ENCODE measurements at regions not wholly inside any gene's neighbourhood (a gene's known extent, or its start where the extent isn't known, plus 50 kb on each side); places are given as distances from the start of the nearest gene placed in this dataset.

GRCh38 chr3:31077826-31078225 lies 183.4 kb upstream of the GADL1 start:
- intact Hi-C loops (cut with micrococcal nuclease) = loop anchor here (1.0 to 2.0 kb wide), 3 partner anchors 15 to 67 kb away; no protein-coding TSS in a partner anchor
- H3K4me2 ChIP-seq (ENCODE audit: insufficient read depth, low read length) = peak overlapping the region; percentile 65
- dilution Hi-C loops (cut with MboI; ENCODE audit: extremely low pct_ligation_motif_present, low sequenced_read_pairs) = no loop called here

GRCh38 chr3:31079689-31080088 lies 185.2 kb upstream of the GADL1 start:
- TF ChIP-seq MYC (IDR thresholded peaks at IDR 0.05; ENCODE audit: low read depth, low read length) (no peak), JUN (IDR thresholded peaks at IDR 0.05; ENCODE audit: borderline replicate concordance, insufficient read depth, insufficient read length, low read depth) (no peak), CTCF (IDR thresholded peaks at IDR 0.05; ENCODE audit: extremely low read depth in 1 of 2, insufficient read depth in 1 of 2, low read depth in 1 of 2, low read length in 2 of 2) (no peak), POLR2AphosphoS5 (IDR thresholded peaks at IDR 0.05; ENCODE audit: insufficient read depth, low read depth, low read length) (no peak), FOS (IDR thresholded peaks at IDR 0.05; ENCODE audit: borderline replicate concordance, insufficient read depth, low read length) (no peak), POLR2A (IDR thresholded peaks at IDR 0.05; ENCODE audit: low read depth, low read length) (no peak)
- intact Hi-C loops (cut with micrococcal nuclease) (no loop called here), dilution Hi-C loops (cut with MboI; ENCODE audit: extremely low pct_ligation_motif_present, low sequenced_read_pairs) (no loop called here)
- Histone ChIP-seq H3K4me2 (ENCODE audit: insufficient read depth, low read length) (no peak overlapping the region), H3K36me3 (ENCODE audit: control insufficient read depth in 2 of 2, extremely low read depth in 1 of 2, insufficient read depth in 2 of 2, low read length in 2 of 2) (no peaks in the 10 kb centered on the region), H3K9ac (replicated peaks; ENCODE audit: extremely low read depth, insufficient read depth, low read length) (no peak overlapping the region), H3K79me2 (ENCODE audit: control insufficient read depth, insufficient read depth, low read length) (no peaks in the 10 kb centered on the region), H3K4me3 (replicated peaks in 1 of 3; ENCODE audit: insufficient read depth in 1 of 3, low read depth in 1 of 3, low read length in 3 of 3) (no peak overlapping the region), H2AFZ (ENCODE audit: low read depth, low read length) (no peak overlapping the region), H4K20me1 (replicated peaks; ENCODE audit: control insufficient read depth, extremely low read depth, insufficient read depth, low read length) (no peaks in the 10 kb centered on the region), H3K9me3 (replicated peaks; ENCODE audit: control insufficient read depth, insufficient read depth, low read length) (no peaks in the 10 kb centered on the region), H3K27ac (ENCODE audit: insufficient read depth, low read depth, low read length) (no peak overlapping the region), H3K4me1 (ENCODE audit: control insufficient read depth, extremely low read depth, insufficient read depth, low read length) (peaks cover 16% of the 10 kb centered on the region), H3K9me1 (replicated peaks; ENCODE audit: control insufficient read depth, extremely low read depth, insufficient read depth, low read length) (no peaks in the 10 kb centered on the region), H3K27me3 (ENCODE audit: control insufficient read depth in 2 of 2, insufficient read depth in 2 of 2, low read length in 2 of 2) (no peaks in the 10 kb centered on the region)
- FAIRE-seq (no peak), DNase-seq (ENCODE audit: low read depth, low spot score) (no peak)
- POLR2A ChIA-PET = interaction anchor here (0.6 kb wide), 1 partner anchor 60 kb away, joined by 7 read pairs; no protein-coding TSS in a partner anchor
- CTCF ChIA-PET = interaction anchor here (0.8 to 1.2 kb wide), 2 partner anchors 26 to 73 kb away, joined by 3 read pairs; no protein-coding TSS in a partner anchor
- BruUV-seq (replicated peaks) = no TSS peak

More at GRCh38 chr3:31077826-31078225, 183.4 kb upstream of the GADL1 start:
- no peaks in the 10 kb centered on the region for H3K27me3 ChIP-seq (ENCODE audit: control insufficient read depth in 2 of 2, insufficient read depth in 2 of 2, low read length in 2 of 2)
- BruUV-seq (replicated peaks) = no TSS peak
- peaks cover 20% of the 10 kb centered on the region for H3K4me1 ChIP-seq (ENCODE audit: control insufficient read depth, extremely low read depth, insufficient read depth, low read length)
- H3K9me3 ChIP-seq (replicated peaks; ENCODE audit: control insufficient read depth, insufficient read depth, low read length) = no peaks in the 10 kb centered on the region
- peak overlapping the region; percentile 58 for H2AFZ ChIP-seq (ENCODE audit: low read depth, low read length)
- TF ChIP-seq FOS (IDR thresholded peaks at IDR 0.05; ENCODE audit: borderline replicate concordance, insufficient read depth, low read length) = peak; percentile 43
- TF ChIP-seq POLR2A (IDR thresholded peaks at IDR 0.05; ENCODE audit: low read depth, low read length) = no peak
- H3K36me3 ChIP-seq (ENCODE audit: control insufficient read depth in 2 of 2, extremely low read depth in 1 of 2, insufficient read depth in 2 of 2, low read length in 2 of 2) = no peaks in the 10 kb centered on the region
- H3K4me3 ChIP-seq (replicated peaks in 1 of 3; ENCODE audit: insufficient read depth in 1 of 3, low read depth in 1 of 3, low read length in 3 of 3) = no peak overlapping the region
- H3K27ac ChIP-seq (ENCODE audit: insufficient read depth, low read depth, low read length) = peak overlapping the region; percentile 66
- no peaks in the 10 kb centered on the region for H4K20me1 ChIP-seq (replicated peaks; ENCODE audit: control insufficient read depth, extremely low read depth, insufficient read depth, low read length)
- H3K9ac ChIP-seq (replicated peaks; ENCODE audit: extremely low read depth, insufficient read depth, low read length) = no peak overlapping the region
- POLR2A ChIA-PET = interaction anchor here (0.9 to 1.4 kb wide), 2 partner anchors 68 to 89 kb away, joined by 3 to 4 read pairs; no protein-coding TSS in a partner anchor
- FAIRE-seq (no peak), DNase-seq (ENCODE audit: low read depth, low spot score) (peak; percentile 32)
- H3K79me2 ChIP-seq (ENCODE audit: control insufficient read depth, insufficient read depth, low read length) = no peaks in the 10 kb centered on the region
- H3K9me1 ChIP-seq (replicated peaks; ENCODE audit: control insufficient read depth, extremely low read depth, insufficient read depth, low read length) = no peaks in the 10 kb centered on the region
- CTCF ChIA-PET = interaction anchor here (0.9 to 2.0 kb wide), 6 partner anchors 9 to 36 kb away, joined by 3 to 9 read pairs (median 3); no protein-coding TSS in a partner anchor

All from endothelial cell of umbilical vein (primary cell).